ENCODE measurements at regions not wholly inside any gene's neighbourhood (a gene's known extent, or its start where the extent isn't known, plus 50 kb on each side); places are given as distances from the start of the nearest gene placed in this dataset.

- no peak for TF ChIP-seq CTCF (IDR thresholded peaks at IDR 0.05)
- no peak for TF ChIP-seq POLR2A (IDR thresholded peaks at IDR 0.05)
- TF ChIP-seq EP300 (IDR thresholded peaks at IDR 0.05), result no peak
Measured at GRCh38 chr9:99663856-99664255, 157.8 kb upstream of the NR4A3 start.
